PFSK-1 (cell line): ENCODE measurements at regions not wholly inside any gene's neighbourhood (a gene's known extent, or its start where the extent isn't known, plus 50 kb on each side); places are given as distances from the start of the nearest gene placed in this dataset.

Source experiments
- POLR2AphosphoS5 ChIP-seq: IDR thresholded peaks from 2 replicates; pipeline ENCODE4 v1.6.1; 2012; ENCODE audit warnings: low read depth, mild to moderate bottlenecking, control low read depth, low read length, moderate library complexity
- SIN3A ChIP-seq: IDR thresholded peaks from 2 replicates; pipeline ENCODE4 v1.6.1; 2012; ENCODE audit warnings: mild to moderate bottlenecking, low read length, moderate library complexity, borderline replicate concordance; ENCODE audit not compliant: insufficient read depth
- TAF1 ChIP-seq: IDR thresholded peaks from 2 replicates; pipeline ENCODE4 v1.6.1; 2012; ENCODE audit warnings: low read length, control low read depth, borderline replicate concordance; ENCODE audit not compliant: insufficient read depth

DNA sequence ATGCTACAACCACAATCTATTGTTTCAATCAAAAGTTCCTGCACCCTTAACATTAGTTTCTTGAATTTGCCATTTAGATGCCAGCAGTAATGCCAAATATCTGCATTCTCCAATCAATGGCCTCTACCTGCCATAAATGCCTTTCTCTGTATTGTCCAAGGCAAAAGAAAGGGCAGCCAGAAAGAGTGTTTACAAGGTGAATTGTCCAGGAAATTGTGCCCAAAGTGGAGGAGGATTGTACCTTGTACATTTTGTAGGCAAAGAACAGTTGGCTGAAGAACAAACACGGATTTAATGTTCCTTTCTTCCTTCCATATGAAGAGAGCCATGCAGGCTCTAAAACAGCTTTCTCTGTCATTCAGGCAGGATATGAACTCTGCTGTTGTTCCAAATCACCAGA is 181.5 kb downstream of the GUCY2F start:
- TF ChIP-seq POLR2AphosphoS5 (no peak), TAF1 (no peak), SIN3A (no peak)
